ENCODE measurements at regions not wholly inside any gene's neighbourhood (a gene's known extent, or its start where the extent isn't known, plus 50 kb on each side); places are given as distances from the start of the nearest gene placed in this dataset.

- H3K79me2 ChIP-seq (ENCODE audit: insufficient read depth, low read length) = no peaks in the 10 kb centered on the region
- no peaks in the 10 kb centered on the region for H3K27me3 ChIP-seq (ENCODE audit: insufficient read depth, low read length)
- H3K4me2 ChIP-seq (ENCODE audit: low read length) = no peak overlapping the region
- FAIRE-seq (no peak), DNase-seq (ENCODE audit: low read depth) (no peak)
- no peak overlapping the region for H3K9ac ChIP-seq (ENCODE audit: low read length)
- no peak overlapping the region for H3K4me3 ChIP-seq (ENCODE audit: insufficient read depth, low read depth, low read length)
- no peak overlapping the region for H3K4me3 Mint-ChIP-seq (ENCODE audit: unreplicated experiment)
- H3K36me3 Mint-ChIP-seq (ENCODE audit: low read depth, unreplicated experiment) = no peaks in the 10 kb centered on the region
- H2AFZ ChIP-seq (ENCODE audit: low read depth, low read length) = no peak overlapping the region
- no peak for TF ChIP-seq EZH2 (IDR thresholded peaks at IDR 0.05; ENCODE audit: insufficient read depth, low read length)
- TF ChIP-seq, protein P1, sequence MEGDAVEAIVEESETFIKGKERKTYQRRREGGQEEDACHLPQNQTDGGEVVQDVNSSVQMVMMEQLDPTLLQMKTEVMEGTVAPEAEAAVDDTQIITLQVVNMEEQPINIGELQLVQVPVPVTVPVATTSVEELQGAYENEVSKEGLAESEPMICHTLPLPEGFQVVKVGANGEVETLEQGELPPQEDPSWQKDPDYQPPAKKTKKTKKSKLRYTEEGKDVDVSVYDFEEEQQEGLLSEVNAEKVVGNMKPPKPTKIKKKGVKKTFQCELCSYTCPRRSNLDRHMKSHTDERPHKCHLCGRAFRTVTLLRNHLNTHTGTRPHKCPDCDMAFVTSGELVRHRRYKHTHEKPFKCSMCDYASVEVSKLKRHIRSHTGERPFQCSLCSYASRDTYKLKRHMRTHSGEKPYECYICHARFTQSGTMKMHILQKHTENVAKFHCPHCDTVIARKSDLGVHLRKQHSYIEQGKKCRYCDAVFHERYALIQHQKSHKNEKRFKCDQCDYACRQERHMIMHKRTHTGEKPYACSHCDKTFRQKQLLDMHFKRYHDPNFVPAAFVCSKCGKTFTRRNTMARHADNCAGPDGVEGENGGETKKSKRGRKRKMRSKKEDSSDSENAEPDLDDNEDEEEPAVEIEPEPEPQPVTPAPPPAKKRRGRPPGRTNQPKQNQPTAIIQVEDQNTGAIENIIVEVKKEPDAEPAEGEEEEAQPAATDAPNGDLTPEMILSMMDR (IDR thresholded peaks at IDR 0.05; ENCODE audit: insufficient read depth, low read depth, low read length) = no peak
- H3K27ac ChIP-seq (ENCODE audit: low read depth, low read length) = no peak overlapping the region
- peaks cover 6% of the 10 kb centered on the region for H3K4me1 ChIP-seq (ENCODE audit: insufficient read depth, low read length)
- peaks cover 2% of the 10 kb centered on the region for H3K9me3 Mint-ChIP-seq (ENCODE audit: unreplicated experiment)
- no peaks in the 10 kb centered on the region for H3K36me3 ChIP-seq (ENCODE audit: insufficient read depth, low read length)
- H4K20me1 ChIP-seq (ENCODE audit: insufficient read depth, low read length) = no peaks in the 10 kb centered on the region
- H3K4me1 Mint-ChIP-seq (ENCODE audit: low read depth, unreplicated experiment) = peaks cover 13% of the 10 kb centered on the region
- H3K9me3 ChIP-seq (ENCODE audit: insufficient read depth, low read depth, low read length) = no peaks in the 10 kb centered on the region
- no peak overlapping the region for H3K27ac Mint-ChIP-seq (ENCODE audit: unreplicated experiment)
- H3K27me3 Mint-ChIP-seq (ENCODE audit: low read depth, unreplicated experiment) = peaks cover 5% of the 10 kb centered on the region
Measured at GRCh38 chr14:71168564-71169427, 261.5 kb downstream of the PCNX1 start.

GRCh38 chr14:71169861-71170260 lies 262.6 kb downstream of the PCNX1 start:
- Histone ChIP-seq H3K27me3 (ENCODE audit: insufficient read depth, low read length) (no peaks in the 10 kb centered on the region), H3K36me3 (ENCODE audit: insufficient read depth, low read length) (no peaks in the 10 kb centered on the region), H4K20me1 (ENCODE audit: insufficient read depth, low read length) (no peaks in the 10 kb centered on the region), H3K9me3 (ENCODE audit: insufficient read depth, low read depth, low read length) (no peaks in the 10 kb centered on the region), H3K79me2 (ENCODE audit: insufficient read depth, low read length) (no peaks in the 10 kb centered on the region), H2AFZ (ENCODE audit: low read depth, low read length) (no peak overlapping the region), H3K4me3 (ENCODE audit: insufficient read depth, low read depth, low read length) (no peak overlapping the region), H3K4me1 (ENCODE audit: insufficient read depth, low read length) (peaks cover 6% of the 10 kb centered on the region), H3K9ac (ENCODE audit: low read length) (no peak overlapping the region), H3K4me2 (ENCODE audit: low read length) (no peak overlapping the region), H3K27ac (ENCODE audit: low read depth, low read length) (no peak overlapping the region)
- no peak overlapping the region for H3K4me3 Mint-ChIP-seq (ENCODE audit: unreplicated experiment)
- no peak for TF ChIP-seq EZH2 (IDR thresholded peaks at IDR 0.05; ENCODE audit: insufficient read depth, low read length)
- TF ChIP-seq, protein P1 (IDR thresholded peaks at IDR 0.05; ENCODE audit: insufficient read depth, low read depth, low read length) = no peak
- peaks cover 12% of the 10 kb centered on the region for H3K4me1 Mint-ChIP-seq (ENCODE audit: low read depth, unreplicated experiment)
- H3K27ac Mint-ChIP-seq (ENCODE audit: unreplicated experiment) = no peak overlapping the region
- no peaks in the 10 kb centered on the region for H3K36me3 Mint-ChIP-seq (ENCODE audit: low read depth, unreplicated experiment)
- no peak for DNase-seq (ENCODE audit: low read depth)
- FAIRE-seq = no peak
- H3K27me3 Mint-ChIP-seq (ENCODE audit: low read depth, unreplicated experiment) = peaks cover 4% of the 10 kb centered on the region
- H3K9me3 Mint-ChIP-seq (ENCODE audit: unreplicated experiment) = peaks cover 2% of the 10 kb centered on the region

GRCh38 chr14:71175491-71175890 lies 268.2 kb downstream of the PCNX1 start:
- Mint-ChIP-seq H3K4me3 (ENCODE audit: unreplicated experiment) (no peak overlapping the region), H3K4me1 (ENCODE audit: low read depth, unreplicated experiment) (no peaks in the 10 kb centered on the region), H3K27me3 (ENCODE audit: low read depth, unreplicated experiment) (peaks cover 4% of the 10 kb centered on the region), H3K36me3 (ENCODE audit: low read depth, unreplicated experiment) (no peaks in the 10 kb centered on the region), H3K27ac (ENCODE audit: unreplicated experiment) (no peak overlapping the region), H3K9me3 (ENCODE audit: unreplicated experiment) (no peaks in the 10 kb centered on the region)
- no peaks in the 10 kb centered on the region for H3K79me2 ChIP-seq (ENCODE audit: insufficient read depth, low read length)
- no peak for DNase-seq (ENCODE audit: low read depth)
- no peak overlapping the region for H3K27ac ChIP-seq (ENCODE audit: low read depth, low read length)
- H3K27me3 ChIP-seq (ENCODE audit: insufficient read depth, low read length) = no peaks in the 10 kb centered on the region
- no peak overlapping the region for H3K4me2 ChIP-seq (ENCODE audit: low read length)
- no peaks in the 10 kb centered on the region for H3K4me1 ChIP-seq (ENCODE audit: insufficient read depth, low read length)
- no peaks in the 10 kb centered on the region for H3K9me3 ChIP-seq (ENCODE audit: insufficient read depth, low read depth, low read length)
- H3K9ac ChIP-seq (ENCODE audit: low read length) = no peak overlapping the region
- FAIRE-seq = no peak
- TF ChIP-seq, protein P1 (IDR thresholded peaks at IDR 0.05; ENCODE audit: insufficient read depth, low read depth, low read length) = no peak
- TF ChIP-seq EZH2 (IDR thresholded peaks at IDR 0.05; ENCODE audit: insufficient read depth, low read length) = no peak
- no peaks in the 10 kb centered on the region for H4K20me1 ChIP-seq (ENCODE audit: insufficient read depth, low read length)
- H3K4me3 ChIP-seq (ENCODE audit: insufficient read depth, low read depth, low read length) = no peak overlapping the region
- no peaks in the 10 kb centered on the region for H3K36me3 ChIP-seq (ENCODE audit: insufficient read depth, low read length)
- no peak overlapping the region for H2AFZ ChIP-seq (ENCODE audit: low read depth, low read length)
